H9 (cell line): ENCODE measurements at regions not wholly inside any gene's neighbourhood (a gene's known extent, or its start where the extent isn't known, plus 50 kb on each side); places are given as distances from the start of the nearest gene placed in this dataset.

Experiments used
- DNase-seq: peaks from one replicate; pipeline ENCODE4 v3.0.0-alpha.2; 2017
- H2AFZ ChIP-seq: one replicate; pipeline ENCODE4 v1.6.1; 2013; ENCODE audit warnings: mild to moderate bottlenecking, low read length, control low read depth, moderate library complexity
- H2AK5ac ChIP-seq: 2 replicates; pipeline ENCODE4 v1.6.1; 2013; ENCODE audit warnings: low read length, control low read depth, mixed read lengths; ENCODE audit not compliant: insufficient read length
- H2BK120ac ChIP-seq: one replicate; pipeline ENCODE4 v1.6.1; 2013; ENCODE audit warnings: low read depth, mild to moderate bottlenecking, low read length, control low read depth, inconsistent platforms; ENCODE audit not compliant: poor library complexity, severe bottlenecking
- H2BK12ac ChIP-seq: 2 replicates; pipeline ENCODE4 v1.6.1; 2013; ENCODE audit warnings: low read length, control low read depth, mixed read lengths, low read depth; ENCODE audit not compliant: insufficient read length
- H2BK15ac ChIP-seq: 2 replicates; pipeline ENCODE4 v1.6.1; 2013; ENCODE audit warnings: low read depth, low read length, control low read depth
- H2BK20ac ChIP-seq: one replicate; pipeline ENCODE4 v1.6.1; 2013; ENCODE audit warnings: low read depth, mild to moderate bottlenecking, low read length, control low read depth, inconsistent platforms; ENCODE audit not compliant: poor library complexity, severe bottlenecking
- H2BK5ac ChIP-seq: 2 replicates; pipeline ENCODE4 v1.6.1; 2013; ENCODE audit warnings: low read length, control low read depth, mixed read lengths; ENCODE audit not compliant: insufficient read length
- H3K14ac ChIP-seq: 2 replicates; pipeline ENCODE4 v1.6.1; 2013; ENCODE audit warnings: low read length, control low read depth; ENCODE audit not compliant: insufficient read depth
- H3K18ac ChIP-seq: 2 replicates; pipeline ENCODE4 v1.6.1; 2013; ENCODE audit warnings: low read depth, mild to moderate bottlenecking, mixed read lengths, low read length, control low read depth; ENCODE audit not compliant: insufficient read length
- H3K23ac ChIP-seq: 2 replicates; pipeline ENCODE4 v1.6.1; 2013; ENCODE audit warnings: low read length, control low read depth, mixed read lengths, low read depth; ENCODE audit not compliant: insufficient read length
- H3K23me2 ChIP-seq: 2 replicates; pipeline ENCODE4 v1.6.1; 2013; ENCODE audit warnings: low read depth, mild to moderate bottlenecking, mixed read lengths, low read length, control low read depth; ENCODE audit not compliant: insufficient read length, poor library complexity, severe bottlenecking
- H3K27ac ChIP-seq: 2 replicates; pipeline ENCODE4 v1.5.1; 2013; ENCODE audit warnings: low read length, control low read depth, mixed read lengths, low read depth; ENCODE audit not compliant: insufficient read length
- H3K27me3 ChIP-seq: 2 replicates; pipeline ENCODE4 v1.6.1; 2013; ENCODE audit warnings: low read length, control low read depth, inconsistent platforms; ENCODE audit not compliant: insufficient read depth
- H3K4ac ChIP-seq: 2 replicates; pipeline ENCODE4 v1.6.1; 2013; ENCODE audit warnings: low read depth, mild to moderate bottlenecking, control low read depth, inconsistent platforms, low read length, moderate library complexity
- H3K4me1 ChIP-seq: 2 replicates; pipeline ENCODE4 v1.6.1; 2013; ENCODE audit warnings: low read length, control low read depth, inconsistent platforms; ENCODE audit not compliant: insufficient read depth
- H3K4me2 ChIP-seq: 2 replicates; pipeline ENCODE4 v1.6.1; 2013; ENCODE audit warnings: low read length, control low read depth, mixed read lengths; ENCODE audit not compliant: insufficient read length, insufficient read depth
- H3K56ac ChIP-seq: 2 replicates; pipeline ENCODE4 v1.6.1; 2013; ENCODE audit warnings: low read depth, mild to moderate bottlenecking, mixed read lengths, low read length, control low read depth; ENCODE audit not compliant: insufficient read length
- H3K79me1 ChIP-seq: 2 replicates; pipeline ENCODE4 v1.6.1; 2013; ENCODE audit warnings: low read depth, mild to moderate bottlenecking, moderate library complexity, low read length, control low read depth, inconsistent platforms; ENCODE audit not compliant: insufficient read depth, poor library complexity, severe bottlenecking
- H3K79me2 ChIP-seq: 2 replicates; pipeline ENCODE4 v1.6.1; 2013; ENCODE audit warnings: low read length, control low read depth, inconsistent platforms; ENCODE audit not compliant: insufficient read depth
- H3K9ac ChIP-seq: 2 replicates; pipeline ENCODE4 v1.6.1; 2013; ENCODE audit warnings: low read length, control low read depth, mixed read lengths; ENCODE audit not compliant: insufficient read length; ENCODE audit errors: extremely low read depth
- H3K9me3 ChIP-seq: one replicate; pipeline ENCODE4 v1.6.1; 2013; ENCODE audit warnings: low read depth, low read length, inconsistent platforms; ENCODE audit not compliant: control insufficient read depth
- H3T11ph ChIP-seq: one replicate; pipeline ENCODE4 v1.6.1; 2013; ENCODE audit warnings: mild to moderate bottlenecking, low read length, control low read depth, inconsistent platforms
- H4K20me1 ChIP-seq: one replicate; pipeline ENCODE4 v1.6.1; 2013; ENCODE audit not compliant: control insufficient read depth, insufficient read length, insufficient read depth
- H4K5ac ChIP-seq: 2 replicates; pipeline ENCODE4 v1.6.1; 2013; ENCODE audit warnings: low read depth, mild to moderate bottlenecking, mixed read lengths, low read length, control low read depth; ENCODE audit not compliant: insufficient read length
- H4K8ac ChIP-seq: replicated peaks from 2 replicates; pipeline ENCODE4 v1.6.1; 2013; ENCODE audit warnings: low read length, control low read depth, mixed read lengths, low read depth; ENCODE audit not compliant: insufficient read length
- H4K91ac ChIP-seq: 2 replicates; pipeline ENCODE4 v1.6.1; 2013; ENCODE audit warnings: low read depth, mild to moderate bottlenecking, moderate library complexity, mixed read lengths, low read length, control low read depth; ENCODE audit not compliant: insufficient read length
- H3K27ac Mint-ChIP-seq, 3 experiments: 2 replicates in 2 of 3; 3 replicates in 1 of 3; pipeline ENCODE4 v1.8.0; 2020 to 2021; ENCODE audit warnings: mixed read lengths in 3 of 3, mild to moderate bottlenecking in 1 of 3, moderate library complexity in 1 of 3
- H3K27me3 Mint-ChIP-seq: 2 replicates; pipeline ENCODE4 v1.8.0; 2021; ENCODE audit warnings: low read depth, mild to moderate bottlenecking, moderate library complexity, mixed read lengths
- H3K36me3 Mint-ChIP-seq, 3 experiments: 2 replicates in 2 of 3; 3 replicates in 1 of 3; pipeline ENCODE4 v1.8.0; 2020 to 2021; ENCODE audit warnings: low read depth in 3 of 3, mixed read lengths in 3 of 3; ENCODE audit not compliant: insufficient read depth in 1 of 3
- H3K4me1 Mint-ChIP-seq, 2 experiments: 2 replicates each; pipeline ENCODE4 v1.8.0; 2020; ENCODE audit warnings: mixed read lengths in 2 of 2
- H3K4me3 Mint-ChIP-seq, 2 experiments: 2 replicates in 1 of 2; 3 replicates in 1 of 2; pipeline ENCODE4 v1.8.0; 2020 to 2021; ENCODE audit warnings: mild to moderate bottlenecking in 2 of 2, mixed read lengths in 2 of 2, moderate library complexity in 1 of 2
- H3K9me3 Mint-ChIP-seq, 2 experiments: 2 replicates in 1 of 2; 3 replicates in 1 of 2; pipeline ENCODE4 v1.8.0; 2020; ENCODE audit warnings: mild to moderate bottlenecking in 2 of 2, mixed read lengths in 2 of 2, moderate library complexity in 1 of 2
- WGBS: extraction: QIAGEN DNeasy Blood & Tissue Kit; methylation state at CpG from one replicate; pipeline ENCODE4 v1.1.7; 2013; ENCODE audit warnings: missing lambda C conversion rate, low lambda C conversion rate, mixed read lengths; ENCODE audit not compliant: insufficient read length; ENCODE audit errors: extremely low coverage; 5-methylcytosine and 5-hydroxymethylcytosine counted together
- TF ChIP-seq, protein P1 (sequence below): fragments of 200-600 bp; sonication (generic); conservative IDR thresholded peaks from 3 replicates; pipeline ENCODE4 v1.8.0; 2021; ENCODE audit warnings: antibody characterized with exemption, mild to moderate bottlenecking

DNA sequence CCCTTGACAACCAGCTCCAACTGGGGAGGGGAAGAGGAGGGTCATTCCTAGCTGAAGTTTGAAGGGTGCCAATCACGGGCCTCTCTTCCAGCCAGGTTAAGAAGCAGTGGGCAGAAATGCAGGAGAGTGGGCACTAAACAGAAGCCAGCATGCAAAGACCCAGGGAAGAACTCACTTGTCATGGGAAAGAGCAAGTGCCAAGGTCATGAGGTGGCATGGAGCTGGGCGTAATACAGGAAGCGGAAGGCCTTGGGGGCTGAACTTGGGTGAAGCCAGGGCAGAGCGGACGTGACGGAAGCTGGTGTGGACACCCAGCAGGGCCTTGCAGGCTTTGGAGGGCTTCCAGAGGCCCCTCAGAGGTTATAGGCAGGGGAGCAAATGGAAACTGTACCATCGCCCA lies 302.1 kb downstream of the MAF start:
- H4K91ac ChIP-seq: no peak overlapping the region
- no peak overlapping the region for H2BK5ac ChIP-seq
- peak overlapping the region; percentile 68; the same call in 1 of the 2 replicates for H3K14ac ChIP-seq
- no peak overlapping the region for H3K4me2 ChIP-seq
- peaks cover 13% of the 10 kb centered on the region for H3K4me1 ChIP-seq
- no peak overlapping the region for H2BK20ac ChIP-seq
- peak overlapping the region; percentile 9 for H2BK12ac ChIP-seq
- H3K27me3 ChIP-seq: no peaks in the 10 kb centered on the region
- no peak overlapping the region for H3K9ac ChIP-seq
- no peaks in the 10 kb centered on the region for H3K79me2 ChIP-seq
- H3K4ac ChIP-seq: no peak overlapping the region
- H3K36me3 Mint-ChIP-seq: no peaks in the 10 kb centered on the region; a peak in 1 of 7 replicates
- no peaks in the 10 kb centered on the region for H3K79me1 ChIP-seq
- peak overlapping the region in 1 of 2 experiments; percentile 46; a peak in 2 of 5 replicates for H3K4me3 Mint-ChIP-seq
- TF ChIP-seq, protein P1, sequence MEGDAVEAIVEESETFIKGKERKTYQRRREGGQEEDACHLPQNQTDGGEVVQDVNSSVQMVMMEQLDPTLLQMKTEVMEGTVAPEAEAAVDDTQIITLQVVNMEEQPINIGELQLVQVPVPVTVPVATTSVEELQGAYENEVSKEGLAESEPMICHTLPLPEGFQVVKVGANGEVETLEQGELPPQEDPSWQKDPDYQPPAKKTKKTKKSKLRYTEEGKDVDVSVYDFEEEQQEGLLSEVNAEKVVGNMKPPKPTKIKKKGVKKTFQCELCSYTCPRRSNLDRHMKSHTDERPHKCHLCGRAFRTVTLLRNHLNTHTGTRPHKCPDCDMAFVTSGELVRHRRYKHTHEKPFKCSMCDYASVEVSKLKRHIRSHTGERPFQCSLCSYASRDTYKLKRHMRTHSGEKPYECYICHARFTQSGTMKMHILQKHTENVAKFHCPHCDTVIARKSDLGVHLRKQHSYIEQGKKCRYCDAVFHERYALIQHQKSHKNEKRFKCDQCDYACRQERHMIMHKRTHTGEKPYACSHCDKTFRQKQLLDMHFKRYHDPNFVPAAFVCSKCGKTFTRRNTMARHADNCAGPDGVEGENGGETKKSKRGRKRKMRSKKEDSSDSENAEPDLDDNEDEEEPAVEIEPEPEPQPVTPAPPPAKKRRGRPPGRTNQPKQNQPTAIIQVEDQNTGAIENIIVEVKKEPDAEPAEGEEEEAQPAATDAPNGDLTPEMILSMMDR: no peak
- H4K5ac ChIP-seq: no peak overlapping the region
- H2BK120ac ChIP-seq: no peak overlapping the region
- H3K23me2 ChIP-seq: no peaks in the 10 kb centered on the region
- no peaks in the 10 kb centered on the region for H4K20me1 ChIP-seq
- peaks cover 5% of the 10 kb centered on the region; the same call in 1 of the 2 replicates for H3K27me3 Mint-ChIP-seq
- no peak overlapping the region for H3K23ac ChIP-seq
- no peak overlapping the region for H2BK15ac ChIP-seq
- H3K27ac Mint-ChIP-seq: peak overlapping the region; percentile 99
- H3K56ac ChIP-seq: no peak overlapping the region
- no peak overlapping the region for H4K8ac ChIP-seq
- H2AFZ ChIP-seq: no peak overlapping the region
- H2AK5ac ChIP-seq: no peak overlapping the region
- H3K18ac ChIP-seq: peak overlapping the region; percentile 65
- H3K9me3 ChIP-seq: no peaks in the 10 kb centered on the region
- no peaks in the 10 kb centered on the region; a peak in 2 of 5 replicates for H3K9me3 Mint-ChIP-seq
- no peak for DNase-seq
- H3K27ac ChIP-seq: peak overlapping the region; percentile 18
- peaks cover 57 to 67% of the 10 kb centered on the region in 2 experiments for H3K4me1 Mint-ChIP-seq
- H3T11ph ChIP-seq: no peak overlapping the region
- WGBS: no CpG with 5 or more reads among the region's 7 CpGs
